ENCODE measurements at regions not wholly inside any gene's neighbourhood (a gene's known extent, or its start where the extent isn't known, plus 50 kb on each side); places are given as distances from the start of the nearest gene placed in this dataset.

DNA sequence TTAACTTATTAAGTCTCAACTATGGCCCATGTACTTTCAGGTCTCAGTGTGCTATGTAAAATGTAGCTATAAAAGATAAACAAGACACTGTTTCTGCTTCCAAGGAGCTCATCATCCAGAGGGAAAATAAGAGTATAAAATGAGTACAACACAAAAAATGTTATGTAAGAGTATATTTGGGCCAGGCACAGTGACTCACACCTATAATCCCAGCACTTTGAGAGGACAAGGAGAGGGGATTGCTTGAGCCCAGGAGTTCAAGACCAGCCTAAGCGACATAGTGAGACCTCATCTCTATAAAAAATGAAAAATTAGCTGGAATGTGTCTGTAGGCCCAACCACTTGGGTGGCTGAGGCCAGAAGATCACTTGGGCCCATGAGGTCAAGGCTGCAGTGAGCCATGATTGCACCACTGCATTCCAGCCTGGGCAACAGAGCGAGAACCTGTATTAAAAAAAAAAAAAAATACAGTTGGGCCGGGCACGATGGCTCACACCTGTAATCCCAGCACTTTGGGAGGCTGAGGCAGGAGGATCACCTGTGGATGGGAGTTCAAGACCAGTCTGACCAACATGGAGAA, 124.0 kb downstream of the EDN1 start:
- Mint-ChIP-seq H3K4me1 (ENCODE audit: low read depth) (peaks cover 36% of the 10 kb centered on the region), H3K9me3 (ENCODE audit: low read depth) (peaks cover 14% of the 10 kb centered on the region), H3K36me3 (ENCODE audit: low read depth) (no peaks in the 10 kb centered on the region), H3K27me3 (ENCODE audit: low read depth) (no peaks in the 10 kb centered on the region), H3K27ac (ENCODE audit: unreplicated experiment) (no peak overlapping the region), H3K4me3 (ENCODE audit: unreplicated experiment) (no peak overlapping the region)
- no peak for DNase-seq (ENCODE audit: low spot score)
- TF ChIP-seq, protein P1, sequence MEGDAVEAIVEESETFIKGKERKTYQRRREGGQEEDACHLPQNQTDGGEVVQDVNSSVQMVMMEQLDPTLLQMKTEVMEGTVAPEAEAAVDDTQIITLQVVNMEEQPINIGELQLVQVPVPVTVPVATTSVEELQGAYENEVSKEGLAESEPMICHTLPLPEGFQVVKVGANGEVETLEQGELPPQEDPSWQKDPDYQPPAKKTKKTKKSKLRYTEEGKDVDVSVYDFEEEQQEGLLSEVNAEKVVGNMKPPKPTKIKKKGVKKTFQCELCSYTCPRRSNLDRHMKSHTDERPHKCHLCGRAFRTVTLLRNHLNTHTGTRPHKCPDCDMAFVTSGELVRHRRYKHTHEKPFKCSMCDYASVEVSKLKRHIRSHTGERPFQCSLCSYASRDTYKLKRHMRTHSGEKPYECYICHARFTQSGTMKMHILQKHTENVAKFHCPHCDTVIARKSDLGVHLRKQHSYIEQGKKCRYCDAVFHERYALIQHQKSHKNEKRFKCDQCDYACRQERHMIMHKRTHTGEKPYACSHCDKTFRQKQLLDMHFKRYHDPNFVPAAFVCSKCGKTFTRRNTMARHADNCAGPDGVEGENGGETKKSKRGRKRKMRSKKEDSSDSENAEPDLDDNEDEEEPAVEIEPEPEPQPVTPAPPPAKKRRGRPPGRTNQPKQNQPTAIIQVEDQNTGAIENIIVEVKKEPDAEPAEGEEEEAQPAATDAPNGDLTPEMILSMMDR (IDR thresholded peaks at IDR 0.05): no peak

DNA sequence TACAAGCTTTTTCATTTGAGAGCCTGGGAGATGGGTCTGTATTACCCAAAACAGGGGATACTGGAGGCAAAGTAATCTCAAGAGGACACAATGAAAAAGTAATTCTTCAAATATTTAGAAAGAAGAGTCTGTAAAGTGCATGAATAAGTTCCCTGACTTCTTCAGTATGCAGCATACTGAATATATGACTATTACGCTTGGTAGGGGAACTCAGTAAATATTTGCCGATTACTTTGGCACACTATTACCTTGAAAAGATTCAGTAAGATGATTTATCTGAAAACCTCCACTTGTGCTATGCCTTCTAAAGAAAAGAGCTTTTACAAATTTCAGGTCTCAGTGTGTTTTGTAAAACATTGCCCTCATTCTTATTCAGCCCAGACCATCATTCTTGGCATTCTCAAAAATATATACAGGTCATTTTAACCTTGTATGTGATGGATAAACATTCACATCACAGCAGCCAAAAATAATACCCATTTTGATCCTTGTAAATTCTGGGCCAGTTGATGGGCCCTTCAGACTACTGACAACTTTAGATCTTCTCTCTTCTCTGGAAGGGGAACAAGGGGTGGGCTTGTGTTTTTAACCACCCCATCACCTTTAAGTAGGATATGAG, 125.9 kb downstream of the EDN1 start:
- H3K27ac Mint-ChIP-seq (ENCODE audit: unreplicated experiment): peak overlapping the region; percentile 89
- H3K4me1 Mint-ChIP-seq (ENCODE audit: low read depth): peaks cover 36% of the 10 kb centered on the region
- no peaks in the 10 kb centered on the region for H3K36me3 Mint-ChIP-seq (ENCODE audit: low read depth)
- TF ChIP-seq, protein P1 (IDR thresholded peaks at IDR 0.05): no peak
- no peak overlapping the region for H3K4me3 Mint-ChIP-seq (ENCODE audit: unreplicated experiment)
- no peak for DNase-seq (ENCODE audit: low spot score)
- no peaks in the 10 kb centered on the region for H3K27me3 Mint-ChIP-seq (ENCODE audit: low read depth)
- H3K9me3 Mint-ChIP-seq (ENCODE audit: low read depth): peaks cover 14% of the 10 kb centered on the region

DNA sequence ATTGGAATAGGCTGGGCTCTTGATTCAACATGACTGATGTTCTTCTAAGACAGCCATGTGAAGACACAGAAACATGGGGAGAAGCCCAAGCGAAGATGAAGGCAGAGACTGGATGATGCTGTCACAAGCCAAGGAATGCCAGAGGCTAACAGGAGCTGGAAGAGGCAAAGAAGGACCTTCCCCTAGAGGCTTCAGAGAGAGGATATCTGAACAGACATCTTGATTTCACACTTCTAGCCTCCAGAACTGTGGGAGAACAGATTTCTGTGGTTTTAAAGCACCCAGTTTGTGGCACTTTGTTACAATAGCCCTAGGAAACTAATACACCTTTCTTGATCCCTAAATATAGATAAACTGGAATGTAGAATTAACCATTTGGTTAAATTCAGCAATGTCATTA, 127.0 kb downstream of the EDN1 start:
- H3K36me3 Mint-ChIP-seq (ENCODE audit: low read depth): no peaks in the 10 kb centered on the region

DNA sequence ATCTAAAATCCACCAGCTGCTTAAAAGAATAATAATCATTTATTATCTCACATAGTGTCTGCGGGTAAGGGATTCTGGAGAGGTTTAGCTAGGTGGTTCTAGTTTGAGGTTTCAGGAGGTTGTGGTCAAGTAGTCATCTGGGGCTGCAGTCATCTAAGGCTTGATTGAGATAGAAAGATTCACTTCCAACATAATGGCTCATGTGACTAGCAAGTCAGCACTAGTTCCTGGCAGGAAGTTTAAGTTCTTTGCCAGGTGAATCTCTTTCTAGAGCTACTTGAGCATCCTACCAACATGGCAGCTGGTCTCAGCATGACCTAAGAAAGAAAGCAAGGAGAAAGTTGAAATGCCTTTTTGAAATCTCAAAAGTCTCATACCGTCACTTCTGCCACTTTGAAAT, 128.8 kb downstream of the EDN1 start:
- TF ChIP-seq, protein P1 (IDR thresholded peaks at IDR 0.05): no peak
- Mint-ChIP-seq H3K36me3 (ENCODE audit: low read depth) (no peaks in the 10 kb centered on the region), H3K4me3 (ENCODE audit: unreplicated experiment) (no peak overlapping the region), H3K4me1 (ENCODE audit: low read depth) (peaks cover 26% of the 10 kb centered on the region), H3K27ac (ENCODE audit: unreplicated experiment) (no peak overlapping the region), H3K27me3 (ENCODE audit: low read depth) (no peaks in the 10 kb centered on the region), H3K9me3 (ENCODE audit: low read depth) (peaks cover 14% of the 10 kb centered on the region)
- DNase-seq (ENCODE audit: low spot score): no peak

More for the DNA sequence above, 127.0 kb downstream of the EDN1 start:
- Mint-ChIP-seq H3K4me3 (ENCODE audit: unreplicated experiment) (no peak overlapping the region), H3K27me3 (ENCODE audit: low read depth) (no peaks in the 10 kb centered on the region), H3K27ac (ENCODE audit: unreplicated experiment) (no peak overlapping the region), H3K4me1 (ENCODE audit: low read depth) (peaks cover 36% of the 10 kb centered on the region), H3K9me3 (ENCODE audit: low read depth) (peaks cover 14% of the 10 kb centered on the region)
- TF ChIP-seq, protein P1 (IDR thresholded peaks at IDR 0.05): no peak
- DNase-seq (ENCODE audit: low spot score): no peak

DNA sequence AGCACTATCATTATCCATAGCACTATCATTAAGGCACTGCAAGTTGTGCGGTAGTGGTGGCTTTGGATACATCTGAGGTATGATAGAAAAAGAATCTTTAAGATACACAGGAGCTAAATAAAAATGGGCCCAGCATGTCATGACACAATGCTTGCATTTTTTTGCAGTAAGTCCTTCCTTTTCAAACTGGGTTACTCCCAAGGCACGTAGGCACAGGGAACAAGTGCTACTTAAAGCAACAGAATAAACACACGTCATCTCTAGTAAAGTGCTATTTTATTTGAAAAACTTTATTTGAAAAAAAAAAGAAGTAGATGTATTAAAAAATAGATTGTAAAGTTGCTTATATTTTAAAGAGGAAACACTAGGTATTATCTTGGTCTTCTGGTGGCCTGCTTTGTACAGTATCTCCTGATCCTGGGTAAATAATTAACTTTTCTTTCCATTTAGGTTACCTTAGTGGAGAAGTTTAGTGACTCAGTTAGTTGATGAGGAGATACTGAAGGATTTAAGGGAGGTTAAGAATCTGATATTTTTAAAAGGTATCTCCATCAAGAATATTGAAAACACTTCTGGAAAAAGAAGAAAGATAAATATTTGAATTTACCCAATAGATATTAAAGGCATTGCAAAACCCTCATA, 129.6 kb downstream of the EDN1 start:
- Mint-ChIP-seq H3K4me1 (ENCODE audit: low read depth) (peaks cover 21% of the 10 kb centered on the region), H3K27ac (ENCODE audit: unreplicated experiment) (no peak overlapping the region), H3K4me3 (ENCODE audit: unreplicated experiment) (no peak overlapping the region), H3K9me3 (ENCODE audit: low read depth) (peaks cover 14% of the 10 kb centered on the region), H3K27me3 (ENCODE audit: low read depth) (no peaks in the 10 kb centered on the region), H3K36me3 (ENCODE audit: low read depth) (no peaks in the 10 kb centered on the region)
- TF ChIP-seq, protein P1 (IDR thresholded peaks at IDR 0.05): no peak
- DNase-seq (ENCODE audit: low spot score): no peak
